ENCODE measurements at regions not wholly inside any gene's neighbourhood (a gene's known extent, or its start where the extent isn't known, plus 50 kb on each side); places are given as distances from the start of the nearest gene placed in this dataset.

DNA sequence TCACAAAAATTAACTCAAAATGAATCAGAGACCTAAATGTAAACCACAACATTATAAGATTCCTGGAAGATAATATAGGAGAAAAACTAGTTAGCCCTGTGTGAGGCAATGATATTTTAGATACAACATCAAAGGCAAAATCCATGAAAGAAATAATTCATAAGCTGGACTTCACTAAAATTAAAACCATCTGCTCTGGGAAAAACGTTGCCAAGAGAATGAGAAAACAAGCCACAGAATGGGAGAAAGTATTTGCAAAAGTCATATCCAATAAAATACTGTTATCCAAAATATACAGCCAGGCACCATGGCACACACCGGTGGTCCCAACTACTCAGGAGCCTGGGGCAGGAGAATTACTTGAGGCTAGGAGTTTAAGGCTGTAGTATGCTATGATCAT lies 70.3 kb downstream of the SYF2 start:
- Histone ChIP-seq H3K4me2 (ENCODE audit: low read length, poor library complexity, severe bottlenecking) (no peak overlapping the region), H3K4ac (ENCODE audit: low read depth in 1 of 2, low read length in 2 of 2) (no peak overlapping the region), H3K9me3 (ENCODE audit: control insufficient read depth, low read length) (peaks cover 3% of the 10 kb centered on the region), H2AFZ (ENCODE audit: low read depth, low read length) (no peak overlapping the region), H3K79me1 (replicated peaks; ENCODE audit: low read length, poor library complexity, severe bottlenecking) (no peaks in the 10 kb centered on the region), H2BK15ac (ENCODE audit: low read depth, poor library complexity, severe bottlenecking) (no peak overlapping the region), H3K9ac (ENCODE audit: low read length) (no peak overlapping the region), H3K27ac (ENCODE audit: low read length, poor library complexity, severe bottlenecking) (no peak overlapping the region), H2BK12ac (ENCODE audit: low read length in 2 of 2) (no peak overlapping the region), H3K23ac (ENCODE audit: low read length in 2 of 2) (no peak overlapping the region), H3K27me3 (ENCODE audit: control insufficient read depth in 1 of 2, insufficient read depth in 1 of 2, low read length in 2 of 2) (peaks cover 15 to 28% of the 10 kb centered on the region in 2 experiments), H4K91ac (ENCODE audit: low read length) (no peak overlapping the region), H3K36me3 (ENCODE audit: control insufficient read depth in 1 of 2, insufficient read depth in 2 of 2, low read depth in 1 of 2, low read length in 2 of 2) (no peaks in the 10 kb centered on the region), H3K18ac (ENCODE audit: low read depth in 1 of 2, low read length in 2 of 2) (no peak overlapping the region), H2AK5ac (ENCODE audit: low read length, severe bottlenecking) (no peak overlapping the region), H3K14ac (ENCODE audit: low read length in 2 of 2) (no peak overlapping the region), H3K4me1 (ENCODE audit: control insufficient read depth, insufficient read depth, low read depth, low read length) (no peaks in the 10 kb centered on the region), H2BK120ac (ENCODE audit: low read depth, low read length) (no peak overlapping the region), H3K4me3 (ENCODE audit: insufficient read depth in 1 of 2, low read depth in 1 of 2, low read length in 2 of 2) (no peak overlapping the region), H2BK5ac (ENCODE audit: low read depth, low read length, poor library complexity, severe bottlenecking) (no peak overlapping the region), H4K8ac (ENCODE audit: low read length) (no peak overlapping the region)
- 0% methylated on average over 1 of the region's 2 CpGs for WGBS
- no peak for DNase-seq

DNA sequence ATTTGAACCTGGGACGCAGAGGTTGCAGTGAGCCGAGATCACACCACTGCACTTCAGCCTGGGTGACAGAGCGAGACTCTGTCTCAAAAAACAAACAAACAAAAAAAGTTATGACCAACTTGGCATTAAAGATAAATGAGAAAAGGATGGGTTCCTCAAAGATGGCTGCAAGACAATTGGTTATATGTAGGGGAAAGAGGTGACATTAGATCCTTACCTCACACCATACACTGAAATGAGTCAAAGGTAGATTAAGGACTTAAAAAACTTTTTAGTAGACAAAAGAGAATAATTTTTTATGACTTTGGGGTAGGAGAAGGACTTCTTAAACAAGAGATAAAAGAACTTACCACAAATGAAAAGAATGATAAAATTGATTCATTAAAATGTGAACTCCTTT lies 74.5 kb downstream of the SYF2 start:
- Histone ChIP-seq H3K9ac (ENCODE audit: low read length) (no peak overlapping the region), H3K18ac (ENCODE audit: low read depth in 1 of 2, low read length in 2 of 2) (no peak overlapping the region), H3K4me3 (ENCODE audit: insufficient read depth in 1 of 2, low read depth in 1 of 2, low read length in 2 of 2) (no peak overlapping the region), H2BK15ac (ENCODE audit: low read depth, poor library complexity, severe bottlenecking) (no peak overlapping the region), H2AFZ (ENCODE audit: low read depth, low read length) (no peak overlapping the region), H3K4me1 (ENCODE audit: control insufficient read depth, insufficient read depth, low read depth, low read length) (no peaks in the 10 kb centered on the region), H3K27me3 (ENCODE audit: control insufficient read depth in 1 of 2, insufficient read depth in 1 of 2, low read length in 2 of 2) (peaks cover 14 to 35% of the 10 kb centered on the region in 2 experiments), H4K8ac (ENCODE audit: low read length) (no peak overlapping the region), H3K36me3 (ENCODE audit: control insufficient read depth in 1 of 2, insufficient read depth in 2 of 2, low read depth in 1 of 2, low read length in 2 of 2) (no peaks in the 10 kb centered on the region), H2BK5ac (ENCODE audit: low read depth, low read length, poor library complexity, severe bottlenecking) (no peak overlapping the region), H2BK120ac (ENCODE audit: low read depth, low read length) (no peak overlapping the region), H4K91ac (ENCODE audit: low read length) (no peak overlapping the region), H3K4me2 (ENCODE audit: low read length, poor library complexity, severe bottlenecking) (no peak overlapping the region), H3K9me3 (ENCODE audit: control insufficient read depth, low read length) (peaks cover 20% of the 10 kb centered on the region), H3K23ac (ENCODE audit: low read length in 2 of 2) (no peak overlapping the region), H3K79me1 (replicated peaks; ENCODE audit: low read length, poor library complexity, severe bottlenecking) (no peaks in the 10 kb centered on the region), H3K4ac (ENCODE audit: low read depth in 1 of 2, low read length in 2 of 2) (no peak overlapping the region), H3K14ac (ENCODE audit: low read length in 2 of 2) (no peak overlapping the region), H2AK5ac (ENCODE audit: low read length, severe bottlenecking) (no peak overlapping the region), H2BK12ac (ENCODE audit: low read length in 2 of 2) (no peak overlapping the region), H3K27ac (ENCODE audit: low read length, poor library complexity, severe bottlenecking) (no peak overlapping the region)
- WGBS, result 100% methylated on average over 1 of the region's 3 CpGs
- no peak for DNase-seq

DNA sequence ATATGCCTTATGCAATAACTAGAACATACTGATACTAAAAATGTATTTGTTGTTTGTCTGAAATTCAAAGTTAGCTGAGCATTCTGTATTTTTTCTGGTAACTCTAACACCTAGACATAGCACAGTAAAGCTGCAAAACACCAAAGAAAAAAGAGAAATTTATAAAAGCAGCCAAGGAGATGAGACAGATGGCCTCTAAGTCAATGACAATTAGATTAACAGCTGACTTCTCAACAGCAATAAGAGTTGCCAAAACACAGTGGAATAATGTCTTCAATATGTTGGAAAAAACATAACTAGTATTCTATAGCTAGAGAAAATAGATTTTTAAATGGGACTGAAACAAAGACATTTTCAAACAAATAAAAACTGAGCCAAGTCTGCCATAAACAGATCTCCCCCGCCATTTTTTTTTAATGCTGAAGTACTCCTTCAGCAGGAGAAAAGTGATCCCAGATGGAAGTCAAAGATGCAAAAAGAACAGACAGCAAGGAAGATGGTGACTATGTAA lies 81.3 kb downstream of the SYF2 start:
- Histone ChIP-seq H2BK15ac (ENCODE audit: low read depth, poor library complexity, severe bottlenecking) (no peak overlapping the region), H3K27ac (ENCODE audit: low read length, poor library complexity, severe bottlenecking) (no peak overlapping the region), H4K8ac (ENCODE audit: low read length) (no peak overlapping the region), H3K9me3 (ENCODE audit: control insufficient read depth, low read length) (peaks cover 17% of the 10 kb centered on the region), H3K23ac (ENCODE audit: low read length in 2 of 2) (no peak overlapping the region), H3K36me3 (ENCODE audit: control insufficient read depth in 1 of 2, insufficient read depth in 2 of 2, low read depth in 1 of 2, low read length in 2 of 2) (no peaks in the 10 kb centered on the region), H2AK5ac (ENCODE audit: low read length, severe bottlenecking) (no peak overlapping the region), H4K91ac (ENCODE audit: low read length) (no peak overlapping the region), H3K4ac (ENCODE audit: low read depth in 1 of 2, low read length in 2 of 2) (no peak overlapping the region), H2BK5ac (ENCODE audit: low read depth, low read length, poor library complexity, severe bottlenecking) (no peak overlapping the region), H3K4me1 (ENCODE audit: control insufficient read depth, insufficient read depth, low read depth, low read length) (no peaks in the 10 kb centered on the region), H3K9ac (ENCODE audit: low read length) (no peak overlapping the region), H3K4me3 (ENCODE audit: insufficient read depth in 1 of 2, low read depth in 1 of 2, low read length in 2 of 2) (no peak overlapping the region), H3K14ac (ENCODE audit: low read length in 2 of 2) (no peak overlapping the region), H3K79me1 (replicated peaks; ENCODE audit: low read length, poor library complexity, severe bottlenecking) (no peaks in the 10 kb centered on the region), H3K4me2 (ENCODE audit: low read length, poor library complexity, severe bottlenecking) (no peak overlapping the region), H3K27me3 (ENCODE audit: control insufficient read depth in 1 of 2, insufficient read depth in 1 of 2, low read length in 2 of 2) (peaks cover 30 to 50% of the 10 kb centered on the region in 2 experiments), H2AFZ (ENCODE audit: low read depth, low read length) (no peak overlapping the region), H3K18ac (ENCODE audit: low read depth in 1 of 2, low read length in 2 of 2) (no peak overlapping the region), H2BK120ac (ENCODE audit: low read depth, low read length) (no peak overlapping the region), H2BK12ac (ENCODE audit: low read length in 2 of 2) (no peak overlapping the region)
- 78% methylated on average over 1 of the region's 1 CpG for WGBS
- DNase-seq, result no peak

DNA sequence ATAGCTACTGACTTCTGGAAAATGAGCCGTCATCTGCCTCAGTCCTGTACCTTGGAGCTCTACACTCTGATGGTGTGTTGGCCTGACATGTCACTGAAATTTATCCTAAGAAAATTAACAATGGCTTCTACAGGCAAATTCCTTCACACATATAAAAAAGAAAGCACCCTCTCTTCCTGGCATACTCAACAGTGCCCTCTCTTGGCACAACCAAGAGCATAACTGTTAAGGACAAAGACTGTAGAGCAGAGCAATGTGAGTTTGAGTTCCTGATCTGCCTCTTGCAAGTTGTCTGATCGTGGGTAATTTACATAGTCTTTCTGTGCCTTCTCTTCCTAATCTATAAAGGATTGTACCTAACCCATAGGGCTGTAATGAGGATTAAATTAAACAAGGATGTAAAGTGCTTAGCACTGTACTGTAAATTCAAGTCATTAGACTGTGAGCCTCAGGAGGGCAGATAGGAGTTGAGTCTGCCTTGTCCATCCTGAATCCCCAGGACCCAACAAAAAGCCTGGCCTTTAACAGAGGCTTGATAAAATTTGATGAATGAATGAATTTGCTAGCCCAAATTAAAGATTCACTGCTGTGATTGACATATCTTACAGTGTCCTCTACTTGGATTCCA lies 83.5 kb downstream of the SYF2 start:
- Histone ChIP-seq H2BK15ac (ENCODE audit: low read depth, poor library complexity, severe bottlenecking) (no peak overlapping the region), H3K27ac (ENCODE audit: low read length, poor library complexity, severe bottlenecking) (no peak overlapping the region), H2BK120ac (ENCODE audit: low read depth, low read length) (no peak overlapping the region), H3K18ac (ENCODE audit: low read depth in 1 of 2, low read length in 2 of 2) (no peak overlapping the region), H3K9me3 (ENCODE audit: control insufficient read depth, low read length) (peaks cover 4% of the 10 kb centered on the region), H2BK5ac (ENCODE audit: low read depth, low read length, poor library complexity, severe bottlenecking) (no peak overlapping the region), H2AFZ (ENCODE audit: low read depth, low read length) (no peak overlapping the region), H3K79me1 (replicated peaks; ENCODE audit: low read length, poor library complexity, severe bottlenecking) (no peaks in the 10 kb centered on the region), H3K14ac (ENCODE audit: low read length in 2 of 2) (no peak overlapping the region), H3K4me2 (ENCODE audit: low read length, poor library complexity, severe bottlenecking) (no peak overlapping the region), H3K9ac (ENCODE audit: low read length) (no peak overlapping the region), H2BK12ac (ENCODE audit: low read length in 2 of 2) (no peak overlapping the region), H3K4me3 (ENCODE audit: insufficient read depth in 1 of 2, low read depth in 1 of 2, low read length in 2 of 2) (no peak overlapping the region), H3K36me3 (ENCODE audit: control insufficient read depth in 1 of 2, insufficient read depth in 2 of 2, low read depth in 1 of 2, low read length in 2 of 2) (no peaks in the 10 kb centered on the region), H3K4me1 (ENCODE audit: control insufficient read depth, insufficient read depth, low read depth, low read length) (no peaks in the 10 kb centered on the region), H2AK5ac (ENCODE audit: low read length, severe bottlenecking) (no peak overlapping the region), H4K91ac (ENCODE audit: low read length) (no peak overlapping the region), H3K4ac (ENCODE audit: low read depth in 1 of 2, low read length in 2 of 2) (no peak overlapping the region), H3K23ac (ENCODE audit: low read length in 2 of 2) (no peak overlapping the region), H4K8ac (ENCODE audit: low read length) (no peak overlapping the region), H3K27me3 (ENCODE audit: control insufficient read depth in 1 of 2, insufficient read depth in 1 of 2, low read length in 2 of 2) (peaks cover 40 to 57% of the 10 kb centered on the region in 2 experiments)
- DNase-seq, result no peak
- WGBS, result 79% methylated on average over 1 of the region's 2 CpGs

Measured in mesenchymal stem cell (in vitro differentiated cells and primary cell).